Transverse colon (tissue), 4 donors: ENCODE measurements at regions not wholly inside any gene's neighbourhood (a gene's known extent, or its start where the extent isn't known, plus 50 kb on each side); places are given as distances from the start of the nearest gene placed in this dataset.

Experiments used
- EP300 ChIP-seq: sonication (generic); formaldehyde crosslinking; IDR thresholded peaks from one replicate; pipeline ENCODE4 v1.6.1; 2017; ENCODE audit warnings: antibody characterized with exemption, low read depth
- POLR2A ChIP-seq: fragments of 450-650 bp; IDR thresholded peaks from one replicate; pipeline ENCODE4 v1.6.1; 2016; ENCODE audit warnings: antibody characterized with exemption, mild to moderate bottlenecking, moderate library complexity
- POLR2AphosphoS5 ChIP-seq, 3 donors: sonication (generic); formaldehyde crosslinking; IDR thresholded peaks; one replicate each; pipeline ENCODE4 v1.6.1; 2016; ENCODE audit warnings: antibody characterized with exemption in 3 of 3
- TF ChIP-seq, protein P1 (sequence below), 5 experiments: fragments of 200-600 bp in 3 of 5; fragments of 450-650 bp in 2 of 5; sonication (generic) in 3 of 5; IDR thresholded peaks; 1 replicate in 2 of 5; 2 replicates in 3 of 5; pipeline ENCODE4 v1.5.1; 2016 to 2017; ENCODE audit warnings: antibody characterized with exemption in 5 of 5, inconsistent platforms in 3 of 5, mild to moderate bottlenecking in 2 of 5, moderate library complexity in 1 of 5

DNA sequence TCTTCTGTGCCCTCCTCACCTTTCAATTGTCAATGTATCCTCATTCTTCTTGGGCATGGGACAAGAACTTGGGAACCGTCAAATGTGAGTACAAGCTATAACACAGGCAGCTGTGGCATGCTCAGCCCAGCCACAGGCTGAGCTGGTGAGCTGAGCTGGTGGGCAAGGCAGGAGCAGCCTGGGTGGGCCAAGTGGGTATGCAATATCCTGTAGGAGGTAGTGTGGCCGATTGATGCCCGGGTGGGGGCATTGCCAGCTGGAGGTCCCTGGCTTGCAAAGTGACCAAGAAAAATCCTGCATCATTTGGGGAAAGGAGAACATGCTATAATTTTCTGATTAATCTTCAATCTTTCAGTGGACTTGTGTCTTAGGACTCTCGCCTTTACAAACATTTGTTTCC, 507.2 kb upstream of the SLC10A2 start:
- no peak for TF ChIP-seq EP300
- no peak for TF ChIP-seq POLR2A
- TF ChIP-seq, protein P1, sequence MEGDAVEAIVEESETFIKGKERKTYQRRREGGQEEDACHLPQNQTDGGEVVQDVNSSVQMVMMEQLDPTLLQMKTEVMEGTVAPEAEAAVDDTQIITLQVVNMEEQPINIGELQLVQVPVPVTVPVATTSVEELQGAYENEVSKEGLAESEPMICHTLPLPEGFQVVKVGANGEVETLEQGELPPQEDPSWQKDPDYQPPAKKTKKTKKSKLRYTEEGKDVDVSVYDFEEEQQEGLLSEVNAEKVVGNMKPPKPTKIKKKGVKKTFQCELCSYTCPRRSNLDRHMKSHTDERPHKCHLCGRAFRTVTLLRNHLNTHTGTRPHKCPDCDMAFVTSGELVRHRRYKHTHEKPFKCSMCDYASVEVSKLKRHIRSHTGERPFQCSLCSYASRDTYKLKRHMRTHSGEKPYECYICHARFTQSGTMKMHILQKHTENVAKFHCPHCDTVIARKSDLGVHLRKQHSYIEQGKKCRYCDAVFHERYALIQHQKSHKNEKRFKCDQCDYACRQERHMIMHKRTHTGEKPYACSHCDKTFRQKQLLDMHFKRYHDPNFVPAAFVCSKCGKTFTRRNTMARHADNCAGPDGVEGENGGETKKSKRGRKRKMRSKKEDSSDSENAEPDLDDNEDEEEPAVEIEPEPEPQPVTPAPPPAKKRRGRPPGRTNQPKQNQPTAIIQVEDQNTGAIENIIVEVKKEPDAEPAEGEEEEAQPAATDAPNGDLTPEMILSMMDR (IDR thresholded peaks at IDR 0.05): no peak
- no peak for TF ChIP-seq POLR2AphosphoS5 (IDR thresholded peaks at IDR 0.05)
